GM19372 (cell line): ENCODE measurements at regions not wholly inside any gene's neighbourhood (a gene's known extent, or its start where the extent isn't known, plus 50 kb on each side); places are given as distances from the start of the nearest gene placed in this dataset.
"Not testable (repeated sequence)": the region's sequence is repeated elsewhere in the genome, so short reads cannot be mapped to it uniquely, and the experiment has no call there.

ENCODE experiments used
- ATAC-seq: cut with Tn5 transposase; IDR thresholded peaks from one replicate; pipeline ENCODE4 v1.9.1; 2021; ENCODE audit warnings: mild to moderate bottlenecking, low read depth, moderate library complexity; ENCODE audit not compliant: unreplicated experiment

- no peak for ATAC-seq
These were observed 782.5 kb downstream of the TMTC2 start for GRCh38 chr12:83468988-83469908.

DNA sequence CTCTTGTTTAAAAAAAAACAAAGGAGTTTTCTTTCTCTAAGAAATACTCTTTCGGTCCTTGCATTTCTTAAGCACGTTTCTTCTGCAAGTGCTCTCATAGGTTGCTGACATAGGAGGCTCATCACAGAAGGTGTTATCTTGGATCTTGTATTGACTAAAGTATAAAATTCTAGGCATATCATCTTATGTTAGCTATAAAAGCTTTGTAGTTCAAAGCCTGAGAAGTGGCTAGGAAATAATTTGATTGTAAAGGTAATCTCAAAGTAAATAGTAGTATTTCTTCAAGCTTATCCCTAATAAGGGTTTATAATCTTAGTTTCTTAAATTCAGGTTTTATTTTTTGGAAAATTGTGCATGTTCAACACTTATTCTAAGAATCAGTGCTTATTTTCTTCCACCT, 778.9 kb downstream of the TMTC2 start:
- no peak for ATAC-seq

DNA sequence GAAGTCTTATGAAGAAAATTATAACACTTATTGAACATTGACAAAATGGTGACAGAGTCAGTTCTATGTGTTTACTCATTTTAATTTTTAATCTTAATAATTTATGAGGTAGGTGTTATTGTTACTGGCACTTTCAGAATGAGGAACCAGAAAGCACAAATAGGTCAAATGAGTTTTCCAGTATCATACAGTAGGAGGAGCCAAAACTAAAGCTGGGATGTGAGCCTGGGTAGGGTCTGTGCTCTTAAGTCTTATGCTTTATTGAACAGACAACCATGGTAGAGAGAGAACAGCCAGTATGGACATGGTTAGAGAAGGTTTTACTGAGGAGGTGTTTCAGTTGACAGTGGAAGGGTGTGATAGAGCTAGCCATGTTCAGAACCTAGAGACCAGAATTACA, 775.7 kb downstream of the TMTC2 start:
- no peak for ATAC-seq

DNA sequence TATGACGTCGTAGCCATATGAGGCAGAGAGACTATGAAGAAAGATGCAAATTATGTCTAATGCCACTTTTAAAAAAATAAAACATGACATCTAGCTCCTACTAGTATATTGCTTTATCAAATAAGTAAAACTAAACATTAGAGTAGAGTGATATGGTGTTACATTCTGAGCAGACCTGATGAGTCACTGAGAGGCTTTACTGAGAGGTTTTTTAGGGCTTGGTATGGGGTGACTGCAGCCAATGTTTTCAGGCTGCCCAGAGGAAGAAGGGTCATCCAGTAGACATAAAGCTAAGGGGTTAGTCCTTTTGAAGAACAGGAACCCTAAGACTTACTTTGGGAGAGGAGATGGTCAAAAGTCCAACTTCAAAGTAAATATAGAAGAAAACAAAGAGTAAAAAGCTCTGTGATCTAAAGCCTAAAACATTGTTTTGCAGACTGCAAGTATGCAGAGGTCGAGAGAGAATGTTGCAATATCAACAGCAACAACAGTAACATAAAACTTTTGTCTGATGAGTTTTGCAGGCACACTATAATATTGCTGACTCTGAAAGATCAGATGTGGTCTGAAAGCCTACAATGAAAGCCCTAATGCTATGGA, 774.7 kb downstream of the TMTC2 start:
- no peak for ATAC-seq

DNA sequence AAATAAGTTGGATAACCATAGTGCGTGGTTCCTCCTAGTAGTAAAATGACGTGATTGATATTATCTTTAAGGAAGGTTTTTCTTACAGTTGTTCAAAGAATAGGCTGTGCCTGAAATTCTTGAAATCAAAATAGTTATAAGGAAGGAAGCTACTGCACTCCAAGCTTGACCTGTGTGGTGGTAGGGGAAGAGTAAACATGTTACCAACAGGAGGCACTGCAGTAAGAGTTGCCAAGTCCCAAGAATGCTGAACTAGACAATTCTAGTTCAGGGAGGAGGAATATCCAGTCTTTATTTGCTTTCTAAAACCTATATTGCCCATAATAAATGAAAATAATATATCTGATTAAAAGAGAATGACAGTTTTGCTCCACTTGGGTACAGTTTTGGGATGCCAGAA, 764.5 kb downstream of the TMTC2 start:
- ATAC-seq: no peak

GRCh38 chr12:83434600-83434999, 747.9 kb downstream of the TMTC2 start:
- ATAC-seq: no peak

DNA sequence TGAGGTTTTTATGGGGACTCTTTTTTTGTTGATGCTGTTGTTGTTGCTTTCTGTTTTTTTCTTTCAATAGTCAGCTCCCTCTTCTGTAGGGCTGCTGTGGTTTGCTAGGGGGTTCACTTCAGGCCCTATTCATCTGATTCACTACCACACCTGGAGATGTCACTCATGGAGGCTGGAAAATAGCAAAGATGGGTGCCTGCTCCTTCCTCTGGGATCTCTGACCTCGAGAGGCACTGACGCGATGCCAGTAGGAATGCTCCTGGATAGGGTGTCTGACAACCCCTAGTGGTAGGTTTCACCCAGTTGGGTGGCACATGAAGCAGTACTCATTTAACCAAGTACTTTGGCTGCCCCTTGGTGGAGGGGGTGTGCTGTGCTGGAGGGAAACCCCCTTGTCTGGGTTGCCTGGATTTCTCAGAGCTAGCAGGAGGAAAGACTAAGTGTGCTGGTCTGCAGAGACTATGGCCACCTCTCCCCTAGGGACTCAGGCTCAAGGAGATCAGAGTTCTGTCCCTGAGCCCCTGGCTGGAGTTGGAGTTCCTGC, 745.5 kb downstream of the TMTC2 start:
- ATAC-seq: no peak

DNA sequence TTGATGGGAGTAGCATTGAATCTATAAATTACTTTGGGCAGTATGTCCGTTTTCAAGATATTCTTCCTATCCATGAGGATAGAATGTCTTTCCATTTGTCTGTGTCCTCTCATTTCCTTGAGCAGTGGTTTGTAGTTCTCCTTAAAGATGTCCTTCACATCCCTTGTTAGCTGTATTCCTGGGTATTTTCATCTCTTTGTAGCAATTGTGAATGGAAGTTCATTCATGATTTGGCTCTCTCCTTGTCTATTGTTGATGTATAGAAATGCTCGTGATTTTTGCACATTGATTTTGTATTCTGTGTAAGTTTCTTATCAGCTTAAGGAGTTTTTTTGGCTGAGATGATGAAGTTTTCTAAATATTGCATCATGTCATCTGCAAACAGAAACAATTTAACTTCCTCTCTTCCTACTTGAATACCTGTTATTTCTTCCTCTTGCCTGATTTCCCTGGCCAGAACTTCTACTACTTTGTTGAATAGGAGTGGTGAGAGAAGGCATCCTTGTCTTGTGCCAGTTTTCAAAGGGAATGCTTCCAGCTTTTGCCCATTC, 741.0 kb downstream of the TMTC2 start:
- ATAC-seq: not testable (repeated sequence)

GRCh38 chr12:83414981-83415380, 728.3 kb downstream of the TMTC2 start:
- ATAC-seq: no peak

GRCh38 chr12:83408851-83409250, 722.1 kb downstream of the TMTC2 start:
- no peak for ATAC-seq

DNA sequence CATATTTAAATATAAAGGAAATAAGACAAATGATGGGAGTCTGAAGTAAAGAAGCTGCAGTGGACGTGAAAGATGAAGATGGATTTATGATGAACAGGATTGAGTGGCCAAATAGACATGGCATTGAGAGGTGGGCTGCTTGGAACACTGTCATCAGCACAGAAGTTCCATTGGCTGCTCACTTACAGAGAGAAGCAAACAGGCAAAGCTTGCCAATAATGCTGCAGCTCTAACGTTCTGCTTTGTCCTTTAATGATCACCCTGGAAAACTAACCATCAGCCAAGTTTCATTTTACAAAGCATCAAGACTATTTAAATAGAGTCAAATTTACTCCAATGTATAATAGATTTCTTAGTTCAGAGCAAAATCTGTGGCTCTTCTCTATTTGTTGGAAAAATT, 721.4 kb downstream of the TMTC2 start:
- no peak for ATAC-seq

GRCh38 chr12:83404521-83404920, 717.8 kb downstream of the TMTC2 start:
- no peak for ATAC-seq

DNA sequence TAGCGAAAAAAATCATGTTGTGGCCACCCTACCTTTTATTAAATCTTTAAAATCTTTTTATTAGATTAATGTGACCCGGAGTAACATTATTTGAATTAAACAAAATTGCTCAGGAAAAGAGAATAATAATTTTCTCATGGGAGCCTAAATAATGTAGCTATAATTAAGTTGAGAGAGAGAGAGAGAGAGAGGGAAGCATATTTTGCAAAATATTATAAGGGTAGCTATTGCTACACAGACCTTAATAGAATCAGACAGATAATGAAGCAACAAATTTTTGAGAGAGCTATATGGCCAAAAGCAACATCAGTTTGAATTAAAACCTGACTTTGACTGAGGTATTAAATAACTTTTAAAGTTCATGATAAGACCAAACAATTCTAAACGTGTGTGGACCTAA, 703.5 kb downstream of the TMTC2 start:
- ATAC-seq: no peak

GRCh38 chr12:83389237-83389996, 702.7 kb downstream of the TMTC2 start:
- no peak for ATAC-seq

DNA sequence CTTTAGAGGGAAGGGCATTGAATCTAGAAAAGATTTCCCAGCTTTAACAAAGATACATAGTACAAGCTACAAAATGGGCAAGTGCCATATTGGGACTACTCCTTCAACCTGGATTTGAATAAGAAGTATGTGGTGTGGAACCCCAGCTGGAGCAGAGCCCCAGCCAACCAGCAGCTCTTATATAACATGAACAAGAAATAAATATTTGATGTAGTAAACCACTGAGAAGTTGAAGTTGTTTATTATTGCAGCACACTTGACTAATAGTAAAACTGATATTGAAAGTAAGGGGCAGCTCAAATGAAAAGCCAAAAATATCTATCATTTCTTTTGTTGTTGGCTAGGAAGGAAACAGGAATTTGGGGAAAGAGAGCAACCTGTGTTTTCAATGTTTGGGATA, 701.8 kb downstream of the TMTC2 start:
- no peak for ATAC-seq

- ATAC-seq: no peak
These were observed 700.0 kb downstream of the TMTC2 start for GRCh38 chr12:83386527-83387264.

DNA sequence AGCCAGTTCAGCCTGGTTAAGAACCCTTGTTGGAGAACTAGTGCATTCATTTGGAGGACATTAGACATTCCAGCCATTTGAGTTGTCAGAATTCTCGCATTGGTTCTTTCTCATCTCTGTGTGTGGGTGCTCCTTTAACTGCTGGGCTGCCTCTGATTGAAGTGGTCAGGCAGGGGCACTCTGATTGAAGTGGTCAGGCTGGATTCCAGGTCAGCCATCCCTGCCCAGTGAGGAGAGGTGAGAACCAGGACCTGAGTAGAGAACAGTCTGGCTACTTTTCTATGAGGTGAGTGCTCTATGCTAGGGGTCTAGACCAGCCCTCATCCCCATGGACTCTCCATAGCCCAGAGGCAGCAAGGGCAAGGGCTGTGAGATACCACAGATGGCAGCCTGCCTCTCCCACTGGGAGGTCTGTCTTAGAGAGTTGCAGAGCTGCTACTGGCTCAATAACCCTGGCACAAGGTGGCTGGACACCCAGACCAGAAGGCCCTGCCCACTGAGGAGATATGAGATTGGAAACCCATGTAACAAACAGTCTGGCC, 691.6 kb downstream of the TMTC2 start:
- no peak for ATAC-seq

GRCh38 chr12:83365317-83365716, 678.6 kb downstream of the TMTC2 start:
- no peak for ATAC-seq

DNA sequence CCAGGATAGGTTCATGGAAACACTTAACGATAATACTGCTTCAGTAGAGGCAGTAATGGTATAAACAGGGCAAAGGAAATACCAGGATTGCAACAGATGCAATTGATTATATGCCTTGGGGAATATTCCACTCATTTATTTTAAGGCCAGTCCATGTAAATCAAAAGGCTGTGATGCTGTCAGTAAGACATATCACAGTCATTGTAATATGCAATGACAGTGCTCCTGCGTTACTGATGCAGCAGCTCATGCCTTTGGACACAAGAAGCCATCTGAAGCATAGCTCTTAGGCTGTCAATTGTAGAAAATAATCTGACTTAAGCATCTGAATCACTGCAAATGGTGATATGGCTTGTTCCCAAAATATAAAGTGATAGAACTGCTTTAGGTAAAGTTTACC, 674.8 kb downstream of the TMTC2 start:
- no peak for ATAC-seq

GRCh38 chr12:83361071-83361470, 674.4 kb downstream of the TMTC2 start:
- ATAC-seq: no peak
